HPDE6-E6E7 (cell line): ENCODE measurements at regions not wholly inside any gene's neighbourhood (a gene's known extent, or its start where the extent isn't known, plus 50 kb on each side); places are given as distances from the start of the nearest gene placed in this dataset.
"Not testable (repeated sequence)": the region's sequence is repeated elsewhere in the genome, so short reads cannot be mapped to it uniquely, and the experiment has no call there.

Source experiments
- DNase-seq: peaks from one replicate; pipeline ENCODE4 v3.0.0; 2011; ENCODE audit warnings: missing footprints; ENCODE audit errors: extremely low spot score

DNA sequence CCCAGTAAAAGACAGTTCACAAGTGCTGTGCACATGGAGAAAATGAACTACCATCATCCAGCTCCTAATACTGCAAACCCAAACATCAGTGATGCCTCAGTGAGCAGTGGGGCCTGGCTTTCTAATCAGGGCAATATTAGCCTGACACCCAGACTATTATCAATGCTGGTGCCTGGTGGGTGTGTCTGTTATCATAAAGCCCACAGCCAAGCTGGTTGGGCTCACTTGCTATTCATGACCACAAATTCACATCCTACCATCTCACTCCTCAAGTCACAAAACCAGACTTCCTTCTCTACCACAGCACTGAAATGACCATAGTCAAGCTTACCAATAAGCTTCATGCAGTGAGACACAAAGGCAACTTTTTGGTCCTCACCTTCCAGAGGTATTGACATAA, 180.8 kb upstream of the PLN start:
- no peak for DNase-seq

GRCh38 chr6:118370722-118371121, 177.4 kb upstream of the PLN start:
- DNase-seq, result no peak

DNA sequence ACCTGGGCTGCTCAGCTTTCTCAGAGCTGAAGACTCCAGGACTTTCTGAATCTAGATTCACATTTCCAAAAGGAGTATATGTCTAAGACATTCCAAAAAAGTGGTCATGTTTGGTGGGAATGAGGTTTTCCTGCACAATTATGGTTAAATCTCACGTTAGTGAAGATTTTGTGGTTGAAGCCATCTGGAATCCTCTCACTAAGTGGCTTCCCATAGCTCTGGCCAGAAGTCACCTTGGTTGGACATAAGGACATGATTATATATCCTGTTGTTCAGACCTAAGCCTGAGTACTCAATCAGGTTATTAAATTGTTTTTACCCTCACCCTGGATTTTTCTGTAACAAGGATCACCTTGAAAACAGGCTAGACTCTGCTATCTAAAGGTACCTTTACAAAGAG, 176.1 kb upstream of the PLN start:
- DNase-seq, result no peak

- DNase-seq, result no peak
Observed at GRCh38 chr6:118372413-118372812, 175.7 kb upstream of the PLN start.

- no peak for DNase-seq
Observed at GRCh38 chr6:118377711-118378414, 170.2 kb upstream of the PLN start.

- DNase-seq, result not testable (repeated sequence)
Observed at GRCh38 chr6:118380620-118381019, 167.5 kb upstream of the PLN start.

- DNase-seq, result no peak
Observed at GRCh38 chr6:118382126-118382525, 166.0 kb upstream of the PLN start.

- no peak for DNase-seq
Observed at GRCh38 chr6:118383924-118384323, 164.2 kb upstream of the PLN start.

- no peak for DNase-seq
Observed at GRCh38 chr6:118386975-118387374, 161.1 kb upstream of the PLN start.

- DNase-seq, result peak; percentile 12
Observed at GRCh38 chr6:118387921-118388701, 160.0 kb upstream of the PLN start.

- DNase-seq, result no peak
Observed at GRCh38 chr6:118391086-118391485, 157.0 kb upstream of the PLN start.

GRCh38 chr6:118394106-118394505, 154.0 kb upstream of the PLN start:
- no peak for DNase-seq

DNA sequence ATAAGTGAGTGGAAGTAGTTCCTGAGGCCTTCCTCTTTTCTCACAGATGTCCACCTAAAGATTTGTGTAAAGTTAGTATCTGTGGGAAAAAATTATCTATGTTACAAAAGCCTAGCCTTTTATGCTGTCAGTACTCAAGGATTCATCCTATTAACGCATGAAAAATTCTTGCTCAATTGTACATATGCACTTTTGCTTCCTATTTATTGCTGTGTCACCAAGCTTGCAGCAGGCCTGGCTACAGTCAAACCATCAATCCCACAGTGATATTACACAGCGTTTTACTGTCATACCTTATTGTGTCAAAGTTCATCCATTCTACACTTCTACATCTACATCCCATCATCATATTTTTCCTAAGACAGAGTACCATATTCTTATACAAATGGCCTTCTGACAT, 151.1 kb upstream of the PLN start:
- no peak for DNase-seq

- DNase-seq, result no peak
Observed at GRCh38 chr6:118397671-118398465, 150.2 kb upstream of the PLN start.

DNA sequence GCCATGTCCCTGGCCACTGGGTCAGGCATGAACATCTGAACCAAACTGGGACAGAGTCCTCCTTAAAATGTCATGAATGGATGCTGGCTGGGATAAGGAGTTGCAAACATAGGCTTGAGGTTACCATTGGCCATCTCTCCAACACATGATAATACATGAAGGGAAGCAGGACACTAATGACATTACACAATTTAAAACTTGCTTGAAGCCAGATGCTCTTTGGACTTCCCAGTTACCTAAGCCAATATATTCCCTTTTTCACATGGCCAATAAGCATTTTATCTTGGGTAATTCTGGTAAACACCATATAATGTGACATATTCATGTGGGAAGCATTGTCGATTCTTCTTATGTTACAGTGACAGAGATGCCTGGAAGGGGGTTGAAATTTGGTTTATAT, 148.0 kb upstream of the PLN start:
- DNase-seq, result no peak

DNA sequence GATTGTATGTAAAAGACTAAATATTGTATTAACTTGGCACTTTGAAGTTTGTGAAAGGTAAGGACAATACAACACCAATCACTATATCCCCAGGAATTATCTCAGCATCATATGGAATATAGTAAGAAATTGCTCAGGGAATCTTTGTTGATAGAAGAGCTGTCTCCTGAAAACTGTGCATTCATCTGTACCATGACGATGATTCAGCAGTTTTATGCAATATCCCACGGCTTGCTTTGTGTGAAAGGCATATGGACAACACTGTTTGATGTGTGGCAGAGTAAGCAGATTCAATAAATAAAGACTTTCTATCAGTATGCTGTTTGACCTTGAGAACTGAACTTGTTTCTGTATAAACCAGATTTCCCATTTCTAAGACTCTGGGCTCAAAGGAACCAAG, 147.5 kb upstream of the PLN start:
- no peak for DNase-seq

DNA sequence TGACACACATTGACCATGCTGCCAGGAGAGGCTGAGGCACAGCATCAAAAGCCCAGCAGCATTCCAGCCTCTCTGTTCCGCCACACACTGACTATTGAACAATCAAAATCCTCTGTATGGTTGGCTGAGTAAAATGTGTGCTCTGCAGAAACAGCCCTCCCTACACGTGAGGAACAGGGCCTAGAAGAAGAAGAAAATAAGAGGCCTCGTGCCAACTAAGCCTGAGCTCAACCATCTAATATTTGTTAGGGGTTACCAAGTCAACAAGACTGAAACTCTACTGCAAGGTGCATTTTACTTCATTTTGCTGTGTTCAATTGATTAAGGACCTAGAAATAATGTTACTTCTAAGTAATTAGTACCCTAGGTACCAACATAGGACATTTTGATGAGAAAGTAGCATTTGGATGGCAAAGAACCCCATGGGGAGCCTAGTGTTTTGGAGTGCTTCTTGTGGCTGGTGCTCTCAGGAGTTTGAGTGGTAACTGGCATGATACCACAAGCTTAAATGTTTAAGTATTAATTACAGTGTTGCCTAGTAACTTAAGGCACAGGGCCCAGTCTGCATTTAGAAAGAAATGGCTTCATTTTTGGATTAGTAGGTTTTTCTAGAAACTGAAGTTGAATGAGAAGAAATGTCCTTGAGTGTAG, 146.6 kb upstream of the PLN start:
- DNase-seq, result no peak

DNA sequence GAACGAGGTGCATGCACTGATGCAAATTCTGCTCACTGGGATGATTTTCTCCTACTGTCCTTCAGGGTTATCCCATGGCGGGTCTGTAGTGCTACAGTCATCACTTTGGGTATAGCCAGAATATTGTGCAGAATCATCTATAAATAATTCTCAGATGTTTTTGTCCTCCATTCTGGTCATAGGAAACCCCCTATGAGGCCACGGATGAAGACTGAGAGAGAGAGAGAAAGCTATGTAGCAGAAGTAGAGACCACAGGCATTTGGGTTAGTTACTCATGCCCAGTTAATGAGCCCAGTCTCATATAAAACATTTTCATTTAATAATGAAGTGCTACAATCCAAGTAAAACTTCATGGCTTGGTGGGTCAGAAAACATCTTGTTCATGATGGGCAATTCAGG, 145.1 kb upstream of the PLN start:
- no peak for DNase-seq

GRCh38 chr6:118408863-118409262, 139.2 kb upstream of the PLN start:
- DNase-seq, result no peak

DNA sequence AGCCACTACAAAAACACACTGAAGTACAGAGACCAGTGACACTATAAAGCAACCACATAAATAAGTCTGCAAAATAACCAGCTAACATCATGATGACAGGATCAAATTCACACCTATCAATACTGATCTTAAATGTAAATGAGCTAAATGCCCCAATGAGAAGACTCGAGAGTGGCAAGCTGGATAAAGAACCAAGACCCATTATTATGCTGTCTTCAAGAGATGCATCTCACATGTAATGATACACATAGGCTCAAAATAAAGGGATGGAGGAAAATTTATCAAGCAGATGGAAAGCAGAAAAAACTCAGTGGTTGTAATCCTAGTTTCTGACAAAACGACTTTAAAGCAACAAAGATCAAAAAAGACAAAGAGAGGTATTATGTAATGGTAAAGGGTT, 138.1 kb upstream of the PLN start:
- DNase-seq, result no peak
